Liver (tissue), 3 donors: ENCODE measurements at regions not wholly inside any gene's neighbourhood (a gene's known extent, or its start where the extent isn't known, plus 50 kb on each side); places are given as distances from the start of the nearest gene placed in this dataset.

Experiments
- CTCF ChIP-seq: fragments of 150-350 bp; IDR thresholded peaks from 2 replicates; pipeline ENCODE4 v1.5.1; 2017; ENCODE audit warnings: improper control_type of control experiment, low read depth, low read length; ENCODE audit not compliant: missing input control
- FOXA1 ChIP-seq: IDR thresholded peaks from 2 replicates; pipeline ENCODE4 v1.6.1; 2016; ENCODE audit warnings: antibody characterized with exemption
- RAD21 ChIP-seq, 2 donors: IDR thresholded peaks; 2 replicates each; pipeline ENCODE4 v1.6.1; 2016; ENCODE audit warnings: antibody characterized with exemption in 2 of 2, mild to moderate bottlenecking in 2 of 2
- donor health status: healthy.
- donor health status: healthy.

GRCh38 chr13:26873386-26873698, 112.8 kb upstream of the GPR12 start:
- TF ChIP-seq CTCF (no peak), RAD21 (IDR thresholded peaks at IDR 0.05) (no peak), FOXA1 (no peak)
